ENCODE measurements at regions not wholly inside any gene's neighbourhood (a gene's known extent, or its start where the extent isn't known, plus 50 kb on each side); places are given as distances from the start of the nearest gene placed in this dataset.

GRCh38 chr9:126248680-126249079 lies 77.9 kb upstream of the MVB12B start:
- DNase-seq (ENCODE audit: low read depth) = no peak

DNA sequence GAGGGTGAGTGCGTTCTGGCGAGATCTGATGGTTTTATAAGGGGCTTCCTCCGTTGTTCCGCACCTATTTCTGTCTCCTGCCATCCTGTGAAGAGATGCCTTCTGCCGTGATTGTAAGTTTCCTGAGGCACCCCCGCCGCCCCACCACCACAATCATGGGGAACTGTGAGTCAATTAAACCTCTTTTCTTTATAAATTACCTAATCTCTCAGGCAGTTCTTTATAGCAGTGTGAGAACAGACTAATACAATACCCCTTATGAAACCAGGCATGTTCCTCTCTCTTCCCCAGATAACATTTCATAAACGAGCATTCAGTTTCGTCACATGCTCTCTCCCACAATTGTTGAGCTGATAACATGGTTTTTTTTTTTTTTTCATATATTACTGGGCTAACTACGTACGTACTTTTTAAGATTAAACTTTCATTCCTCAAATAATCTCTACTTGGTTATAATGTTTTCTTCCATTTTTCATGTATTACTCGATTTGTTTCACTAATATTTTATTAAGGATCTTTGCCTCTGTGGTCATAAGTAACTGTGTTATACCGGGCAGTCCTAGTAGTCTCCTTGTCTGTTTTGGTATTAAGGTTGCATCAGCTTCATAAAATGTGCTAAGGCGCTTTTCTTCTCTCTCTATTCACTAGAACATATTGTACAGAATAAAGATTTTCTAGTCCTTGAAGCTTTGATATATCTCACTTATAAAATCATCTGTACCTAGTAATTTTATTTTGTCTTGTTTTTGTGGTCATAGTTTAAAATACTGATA lies 64.9 kb upstream of the MVB12B start:
- DNase-seq (ENCODE audit: low read depth) = no peak

- DNase-seq (ENCODE audit: low read depth) = no peak
These were observed 63.9 kb upstream of the MVB12B start for GRCh38 chr9:126262738-126263137.

- DNase-seq (ENCODE audit: low read depth) = no peak
These were observed 56.1 kb upstream of the MVB12B start for GRCh38 chr9:126270556-126270955.

- no peak for DNase-seq (ENCODE audit: low read depth)
These were observed 51.1 kb upstream of the MVB12B start for GRCh38 chr9:126275386-126276001.

GRCh38 chr9:126276056-126276728 lies 50.4 kb upstream of the MVB12B start:
- DNase-seq (ENCODE audit: low read depth) = no peak
